ENCODE measurements at regions not wholly inside any gene's neighbourhood (a gene's known extent, or its start where the extent isn't known, plus 50 kb on each side); places are given as distances from the start of the nearest gene placed in this dataset.

- Histone ChIP-seq H3K9me3 (ENCODE audit: control insufficient read depth, low read depth, low read length) (no peaks in the 10 kb centered on the region), H3K18ac (ENCODE audit: insufficient read length, low read depth, low read length) (no peak overlapping the region), H3K4ac (ENCODE audit: low read depth, low read length) (no peak overlapping the region), H4K91ac (ENCODE audit: insufficient read length, low read depth, low read length) (no peak overlapping the region), H2BK12ac (ENCODE audit: insufficient read length, low read depth, low read length) (no peak overlapping the region), H3K4me1 (ENCODE audit: insufficient read depth, low read length) (no peaks in the 10 kb centered on the region; the same call in 1 of the 2 replicates), H2BK15ac (ENCODE audit: low read depth, low read length) (no peak overlapping the region), H3K23me2 (ENCODE audit: insufficient read length, low read depth, low read length, poor library complexity, severe bottlenecking) (no peaks in the 10 kb centered on the region), H3K4me2 (ENCODE audit: insufficient read depth, insufficient read length, low read length) (no peak overlapping the region), H3K56ac (ENCODE audit: insufficient read length, low read depth, low read length) (no peak overlapping the region), H3K9ac (ENCODE audit: extremely low read depth, insufficient read length, low read length) (no peak overlapping the region), H2BK120ac (ENCODE audit: low read depth, low read length, poor library complexity, severe bottlenecking) (no peak overlapping the region), H2BK20ac (ENCODE audit: low read depth, low read length, poor library complexity, severe bottlenecking) (no peak overlapping the region), H4K20me1 (ENCODE audit: control insufficient read depth, insufficient read depth, insufficient read length) (no peaks in the 10 kb centered on the region), H4K5ac (ENCODE audit: insufficient read length, low read depth, low read length) (no peak overlapping the region), H2BK5ac (ENCODE audit: insufficient read length, low read length) (no peak overlapping the region), H3K79me1 (ENCODE audit: insufficient read depth, low read depth, low read length, poor library complexity, severe bottlenecking) (no peaks in the 10 kb centered on the region), H2AK5ac (ENCODE audit: insufficient read length, low read length) (no peak overlapping the region), H3K23ac (ENCODE audit: insufficient read length, low read depth, low read length) (no peak overlapping the region), H2AFZ (ENCODE audit: low read length) (no peak overlapping the region), H3K27ac (ENCODE audit: insufficient read length, low read depth, low read length) (no peak overlapping the region), H4K8ac (replicated peaks; ENCODE audit: insufficient read length, low read depth, low read length) (no peak overlapping the region), H3T11ph (ENCODE audit: low read length) (no peak overlapping the region), H3K14ac (ENCODE audit: insufficient read depth, low read length) (no peak overlapping the region), H3K27me3 (ENCODE audit: insufficient read depth, low read length) (no peaks in the 10 kb centered on the region), H3K79me2 (ENCODE audit: insufficient read depth, low read length) (no peaks in the 10 kb centered on the region)
- no peak overlapping the region for H3K4me3 Mint-ChIP-seq
- H3K36me3 Mint-ChIP-seq (ENCODE audit: insufficient read depth in 1 of 3, low read depth in 3 of 3), result peaks cover 0 to 2% (median 2%) of the 10 kb centered on the region in 3 experiments; a peak in 2 of 7 replicates
- DNase-seq, result no peak
- WGBS (ENCODE audit: extremely low coverage, insufficient read length, low lambda C conversion rate), result no CpG with 5 or more reads among the region's 5 CpGs
- no peaks in the 10 kb centered on the region; the same call in 1 of the 2 replicates for H3K27me3 Mint-ChIP-seq (ENCODE audit: low read depth)
- peaks cover 0 to 4% of the 10 kb centered on the region in 2 experiments; a peak in 3 of 5 replicates for H3K9me3 Mint-ChIP-seq
- no peak overlapping the region for H3K27ac Mint-ChIP-seq
- no peak for TF ChIP-seq CTCF (conservative IDR thresholded peaks at IDR 0.05)
- peaks cover 17 to 19% of the 10 kb centered on the region in 2 experiments for H3K4me1 Mint-ChIP-seq
These were observed 384.3 kb downstream of the CD83 start for GRCh38 chr6:14501914-14502313.
